GM19438 (cell line): ENCODE measurements at regions not wholly inside any gene's neighbourhood (a gene's known extent, or its start where the extent isn't known, plus 50 kb on each side); places are given as distances from the start of the nearest gene placed in this dataset.

Source experiments
- ATAC-seq: cut with Tn5 transposase; IDR thresholded peaks from one replicate; pipeline ENCODE4 v1.9.1; 2021; ENCODE audit warnings: low read depth; ENCODE audit not compliant: unreplicated experiment

DNA sequence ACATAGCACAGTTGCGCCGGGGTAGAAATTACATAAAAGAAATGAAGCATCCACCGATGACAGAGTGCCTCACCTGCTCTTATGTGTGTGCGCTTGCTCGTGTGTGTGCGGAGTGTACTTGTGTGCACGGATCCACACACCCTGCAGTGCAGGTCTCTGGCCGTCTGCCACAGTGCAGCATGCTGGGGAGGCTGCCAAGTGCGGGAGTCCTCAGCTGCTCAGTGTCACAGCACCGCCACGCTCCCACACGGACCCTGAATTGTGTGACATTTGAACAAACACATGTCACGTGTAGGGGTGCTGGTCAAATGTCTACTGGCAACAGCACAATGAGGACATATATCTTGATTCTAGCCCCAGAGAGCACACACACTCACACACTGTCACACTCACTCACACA is 243.0 kb upstream of the MYOCD start:
- no peak for ATAC-seq

- ATAC-seq, result no peak
Measured at GRCh38 chr17:12423337-12423736, 242.4 kb upstream of the MYOCD start.

DNA sequence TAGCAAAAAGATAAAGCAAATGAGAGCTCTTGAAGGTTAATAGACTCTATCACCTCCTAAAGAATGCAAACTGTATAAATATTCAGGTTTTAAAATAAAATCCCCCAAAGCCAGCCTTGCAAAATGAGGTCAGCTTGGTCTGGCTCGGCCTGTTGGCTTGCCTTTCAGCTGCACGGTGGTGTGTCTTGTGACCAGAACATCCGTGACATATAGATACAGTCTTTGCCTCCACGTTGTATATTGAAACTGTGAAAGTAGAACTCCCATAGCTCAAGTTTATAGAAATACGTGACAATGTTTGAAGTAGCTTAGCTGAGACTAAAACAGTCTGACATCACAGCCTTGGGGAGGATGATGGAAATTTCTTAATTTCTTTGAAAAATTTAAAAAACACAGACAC is 236.6 kb upstream of the MYOCD start:
- ATAC-seq, result no peak

DNA sequence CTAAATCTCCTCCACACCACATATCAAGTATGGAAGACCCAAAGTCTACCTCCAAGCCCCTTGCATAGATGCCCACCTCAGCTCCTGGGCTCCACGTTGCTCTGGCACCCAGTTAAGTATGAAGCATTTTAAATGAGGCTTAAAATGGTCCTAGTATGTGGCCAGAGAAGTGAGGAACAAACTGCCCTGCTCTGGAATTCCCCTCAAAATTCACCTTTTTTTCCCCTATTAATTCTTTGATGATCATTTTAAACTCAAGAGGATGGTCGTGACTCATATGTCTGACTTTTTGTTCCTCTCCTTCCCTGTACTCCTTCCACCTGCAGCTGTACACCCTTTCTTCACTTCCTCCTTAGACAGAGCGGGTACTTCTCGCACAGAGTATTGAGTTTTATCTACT is 234.5 kb upstream of the MYOCD start:
- peak; percentile 77 for ATAC-seq

DNA sequence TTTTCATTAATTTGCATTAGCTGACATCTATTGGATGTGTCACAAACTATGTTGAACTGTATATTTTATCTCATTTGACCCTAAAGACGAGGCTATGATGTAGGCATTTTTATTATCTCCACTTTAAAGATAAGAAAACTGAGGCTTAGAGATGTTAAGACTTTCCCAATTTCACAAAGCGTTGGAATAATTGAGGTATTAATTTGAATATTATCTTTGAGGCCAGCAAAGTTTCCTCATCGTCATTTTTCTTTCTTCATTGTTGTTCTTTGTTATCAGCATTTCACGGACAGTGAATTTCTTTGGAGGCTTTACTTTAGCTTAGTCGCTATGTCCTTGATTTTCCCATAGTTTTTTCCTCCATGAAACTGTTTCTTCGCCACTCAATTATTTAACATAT is 227.5 kb upstream of the MYOCD start:
- ATAC-seq, result no peak

DNA sequence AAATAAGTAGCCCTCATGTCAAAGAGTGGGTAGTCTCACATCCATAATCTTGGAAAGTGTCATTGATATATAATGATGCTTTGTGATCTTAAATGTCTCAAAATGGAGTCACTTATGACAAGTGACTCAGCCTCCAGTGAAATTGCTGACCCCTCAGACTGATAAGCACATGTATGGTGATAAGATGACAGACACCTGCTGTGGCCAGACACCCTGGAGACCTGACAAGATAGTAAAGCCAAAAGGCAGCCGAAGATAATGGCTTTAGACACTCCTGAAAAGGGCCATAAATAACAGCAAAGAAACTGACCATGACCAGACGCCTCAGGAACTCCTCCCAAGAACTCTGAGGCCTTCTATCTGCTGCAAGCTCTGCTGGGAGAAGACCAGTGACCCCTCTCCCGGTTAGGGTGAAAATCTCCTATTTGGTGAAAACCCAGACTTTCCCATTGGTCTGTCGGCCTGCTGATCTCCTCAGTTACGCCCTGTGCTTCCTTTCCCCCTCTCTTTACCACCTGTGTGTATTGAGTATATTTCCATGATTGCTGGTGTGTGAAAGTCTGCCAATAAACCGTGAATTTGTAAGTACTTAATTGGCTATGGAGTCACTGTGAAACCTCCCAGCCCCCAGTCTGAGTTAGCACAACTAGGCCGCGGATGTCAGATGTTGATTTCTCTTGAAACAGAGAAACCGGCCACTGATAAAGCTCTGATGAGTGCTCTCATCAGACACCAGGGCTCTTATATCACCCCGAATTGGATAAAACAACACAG is 226.7 kb upstream of the MYOCD start:
- no peak for ATAC-seq

GRCh38 chr17:12445331-12445730 is 220.4 kb upstream of the MYOCD start:
- no peak for ATAC-seq

DNA sequence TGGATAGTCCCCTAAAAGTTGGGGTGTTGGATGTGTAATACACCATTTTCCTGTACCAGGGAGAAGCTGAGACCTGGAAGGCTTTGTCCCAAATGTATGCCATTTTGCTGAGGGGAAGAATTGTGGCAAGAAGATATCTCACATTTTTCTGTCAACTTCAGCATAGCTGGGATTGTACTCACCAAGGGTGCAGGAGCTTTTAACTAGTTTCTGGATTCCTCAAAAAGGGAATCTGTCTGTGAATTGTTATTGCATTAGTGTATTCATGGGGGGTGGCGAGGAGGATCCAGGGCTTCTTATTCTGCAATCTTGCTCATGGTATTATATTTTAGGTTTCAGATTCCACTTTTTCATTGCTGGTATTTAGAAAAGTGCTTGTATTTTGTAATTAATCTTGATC is 208.2 kb upstream of the MYOCD start:
- ATAC-seq, result no peak

DNA sequence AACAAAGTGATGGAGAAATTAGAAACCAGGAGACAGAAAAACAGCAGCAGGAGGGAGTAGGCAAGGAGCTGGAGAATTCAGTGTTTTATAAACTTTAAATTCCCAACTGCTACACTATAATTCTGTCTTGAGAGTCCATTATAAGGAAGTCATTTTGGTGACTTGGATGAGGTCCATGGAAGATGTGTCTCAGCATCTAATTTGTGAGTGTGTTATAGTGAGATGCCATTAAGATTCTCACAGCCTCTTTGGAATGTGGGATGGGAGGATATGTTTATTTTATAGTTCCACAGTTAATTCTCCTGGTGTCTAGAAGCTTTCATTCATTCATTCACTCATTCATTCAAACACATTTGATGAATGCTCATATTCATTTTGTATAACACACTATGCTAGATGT is 206.0 kb upstream of the MYOCD start:
- ATAC-seq, result no peak

DNA sequence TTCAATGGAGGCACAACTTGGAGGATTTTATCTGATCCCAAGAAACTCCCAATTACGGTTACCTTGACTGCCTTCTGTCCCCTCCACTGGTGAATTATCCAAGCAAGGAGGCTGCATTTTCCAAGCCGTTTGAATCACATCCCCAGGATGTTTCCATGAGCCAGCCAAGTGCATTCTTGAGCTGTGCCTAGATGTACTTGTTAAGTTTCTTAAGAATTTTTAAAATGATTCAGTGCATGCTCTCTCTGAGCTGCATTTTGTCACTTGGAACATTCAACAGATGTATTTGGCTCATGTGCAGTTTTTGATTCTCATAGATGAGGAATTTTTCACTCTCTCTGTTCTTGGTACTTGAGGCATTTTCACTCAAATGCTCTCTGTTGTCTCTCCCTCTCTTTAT is 202.6 kb upstream of the MYOCD start:
- ATAC-seq, result no peak

DNA sequence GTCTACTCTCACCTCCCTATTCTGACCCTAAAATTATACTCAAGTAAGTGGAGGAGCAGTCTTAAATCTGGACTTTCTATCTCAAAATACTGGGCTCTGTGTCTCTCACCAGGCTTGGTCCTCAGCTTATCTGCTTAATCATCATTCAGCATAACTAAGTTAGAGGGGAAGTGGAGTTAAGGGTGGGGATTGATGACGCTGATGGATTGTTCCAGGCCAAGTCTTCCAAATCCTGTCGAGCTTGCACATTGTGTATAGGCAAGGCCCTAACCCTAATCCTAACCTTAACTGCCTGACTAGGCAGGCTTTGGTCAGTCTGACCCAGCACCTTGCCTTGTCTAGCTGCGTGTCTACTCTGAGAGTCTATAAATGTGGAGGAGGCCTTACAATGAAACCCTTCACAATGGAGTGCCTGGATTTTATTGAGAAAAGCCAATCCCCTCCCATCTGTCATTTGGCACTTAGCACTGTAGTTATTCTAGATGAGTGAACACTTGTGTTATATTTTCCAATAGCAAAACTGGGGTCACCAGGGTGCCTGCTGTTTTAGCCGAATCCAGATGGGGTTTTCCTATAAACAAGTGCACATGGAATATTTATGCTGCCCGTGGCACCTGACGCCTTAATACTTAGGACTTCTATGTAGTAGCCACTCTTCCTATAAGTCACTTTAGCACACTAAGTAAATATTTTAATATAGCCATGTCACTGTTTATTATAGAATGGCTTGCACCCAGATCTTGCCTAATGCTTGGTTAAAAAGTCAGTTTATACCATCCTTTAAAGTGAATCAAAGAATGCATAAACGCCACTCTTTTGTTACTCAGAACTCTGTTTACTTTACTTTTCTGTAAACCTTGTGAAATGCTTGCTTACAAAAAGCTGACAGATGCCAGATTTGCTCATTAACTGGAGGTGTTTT is 193.2 kb upstream of the MYOCD start:
- ATAC-seq, result no peak

GRCh38 chr17:12478311-12478710 is 187.4 kb upstream of the MYOCD start:
- no peak for ATAC-seq

DNA sequence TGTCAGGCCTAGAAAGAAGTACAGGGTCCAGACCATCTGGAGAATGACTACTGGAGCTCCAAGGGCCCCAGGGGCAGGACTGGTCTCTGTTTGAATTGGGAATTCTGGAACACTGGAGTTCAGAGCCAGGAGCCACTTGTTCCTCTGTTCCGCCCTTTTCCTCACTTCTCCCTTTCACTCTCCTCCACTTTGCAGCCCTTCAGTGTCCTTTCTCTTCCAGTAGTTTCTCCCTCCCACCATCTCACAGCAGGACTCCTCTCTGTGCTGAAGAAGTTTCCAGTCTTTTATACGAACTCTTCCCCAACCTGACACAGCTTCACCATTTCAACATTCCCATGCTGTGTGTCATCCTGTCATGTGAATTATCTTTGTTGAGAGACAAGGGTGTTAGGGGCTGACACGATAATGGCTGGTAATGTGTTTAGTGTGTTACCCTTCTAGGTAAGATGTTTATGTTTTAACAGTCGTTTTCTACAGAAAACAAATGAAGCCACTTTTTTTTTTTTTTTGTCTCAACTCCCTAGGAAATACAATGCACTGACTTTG is 180.3 kb upstream of the MYOCD start:
- no peak for ATAC-seq

DNA sequence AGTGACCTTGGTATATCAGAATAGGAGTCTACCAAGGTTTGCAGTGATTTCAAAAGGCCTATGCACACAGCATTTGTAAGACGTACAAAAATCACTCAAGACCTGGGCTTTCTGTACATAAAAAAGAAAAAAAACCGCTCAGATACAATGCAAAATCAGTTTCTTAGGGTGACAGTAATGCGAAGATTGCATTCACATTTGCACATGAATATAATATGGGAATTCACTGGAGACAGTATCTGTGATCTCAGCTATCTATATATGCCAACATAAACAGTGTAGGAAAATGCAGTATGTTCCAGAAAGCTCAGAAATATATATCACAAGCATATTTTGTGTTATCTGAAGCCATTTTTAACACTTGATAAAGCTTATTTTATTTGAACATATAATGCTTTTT is 176.4 kb upstream of the MYOCD start:
- ATAC-seq, result no peak

DNA sequence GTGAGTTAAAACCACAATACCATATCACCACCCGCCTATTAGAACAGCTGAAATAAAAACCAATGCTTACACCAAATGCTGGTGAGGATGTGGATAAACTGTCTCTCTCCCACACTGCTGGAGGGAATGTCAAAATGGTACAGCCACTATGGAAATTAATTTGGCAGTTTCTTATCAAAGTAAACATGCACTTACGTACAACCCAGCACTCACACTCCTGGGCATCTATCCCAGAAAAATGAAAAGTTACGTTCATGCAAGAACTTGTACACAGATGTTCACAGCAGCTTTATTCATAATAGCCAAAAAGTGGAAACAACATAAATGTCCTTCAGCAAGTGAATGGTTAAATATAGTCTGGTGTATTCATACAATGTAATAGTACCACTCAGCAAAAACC is 173.2 kb upstream of the MYOCD start:
- no peak for ATAC-seq

DNA sequence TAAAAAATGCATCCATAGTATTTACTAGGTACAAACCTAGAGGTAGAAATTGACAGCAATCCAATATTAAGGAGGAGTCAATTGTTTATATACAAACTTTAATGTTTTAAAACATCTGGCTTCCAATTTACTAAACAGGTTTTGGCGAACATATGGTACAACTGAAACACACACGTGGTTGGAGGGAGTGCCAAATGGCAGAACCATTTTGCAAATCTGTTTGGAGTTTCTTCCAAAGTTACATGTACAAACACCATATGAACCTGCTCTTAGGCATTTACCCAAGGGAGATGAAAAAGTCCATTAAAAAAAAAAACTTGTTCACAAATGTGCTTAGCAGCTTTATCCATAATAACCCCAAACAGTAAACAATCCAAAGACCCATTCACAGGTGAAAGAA is 159.8 kb upstream of the MYOCD start:
- ATAC-seq, result no peak

DNA sequence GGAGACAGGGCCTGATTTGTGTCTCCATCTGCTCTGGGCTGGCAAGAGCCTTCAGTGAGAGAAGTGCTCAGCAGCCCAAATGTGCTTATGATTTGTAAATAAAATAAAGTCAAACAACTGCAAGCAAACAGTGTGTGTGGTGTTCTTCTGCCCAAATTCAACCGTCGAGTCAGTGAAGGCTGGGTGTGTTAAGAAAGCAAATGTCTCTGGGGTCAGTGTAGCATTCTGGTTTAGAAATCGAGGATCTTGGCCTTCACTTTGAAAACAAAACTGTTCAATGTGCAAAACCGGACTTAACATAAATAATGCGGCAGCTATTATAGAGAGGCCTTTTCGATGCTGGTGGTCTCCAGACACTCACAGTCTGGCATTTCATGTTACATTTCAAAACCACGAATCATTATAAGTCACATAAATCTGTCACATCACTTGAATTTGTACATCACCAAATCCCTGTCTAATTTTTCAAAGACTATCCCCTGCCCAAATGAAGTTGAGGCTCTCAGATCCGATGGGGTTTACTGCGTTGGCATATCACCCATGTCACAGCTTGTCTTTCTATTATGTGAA is 158.6 kb upstream of the MYOCD start:
- ATAC-seq, result no peak

DNA sequence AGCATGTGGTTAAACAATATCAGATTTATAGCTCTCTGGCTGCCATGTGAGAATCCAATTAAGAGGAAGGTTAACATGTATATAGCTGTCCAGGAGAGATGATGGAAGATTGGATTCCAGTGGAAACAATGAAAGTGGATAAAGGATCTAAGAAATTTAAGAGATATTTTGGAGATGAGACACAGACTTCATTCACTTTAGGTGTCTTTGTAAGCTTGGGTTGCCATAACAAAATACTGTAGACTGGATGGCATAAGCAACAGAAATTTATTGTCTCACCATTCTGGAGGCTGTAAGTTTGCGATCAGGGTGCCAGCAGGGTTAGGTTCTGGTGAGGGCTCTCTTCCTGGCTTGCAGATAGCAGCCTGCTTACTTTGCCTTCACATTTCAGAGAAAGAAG is 155.9 kb upstream of the MYOCD start:
- no peak for ATAC-seq

DNA sequence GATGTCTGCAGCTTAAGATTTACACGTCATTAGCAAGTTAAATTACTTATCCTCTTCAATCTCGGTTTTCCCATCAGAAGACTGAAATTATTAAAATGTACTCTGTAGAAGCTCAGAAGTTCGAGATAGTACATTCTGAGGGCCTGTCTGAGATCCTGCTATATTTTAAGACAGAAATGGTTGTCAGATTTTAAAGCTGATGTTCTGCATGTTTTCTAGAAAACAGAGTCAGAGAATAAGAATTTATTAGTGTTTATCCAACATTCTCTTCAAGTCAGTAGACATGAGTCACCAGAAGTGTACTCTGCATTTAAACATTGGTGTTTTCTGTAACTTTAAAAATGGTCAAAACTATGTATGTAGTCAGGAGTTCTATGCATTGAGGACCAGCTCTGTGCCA is 155.2 kb upstream of the MYOCD start:
- no peak for ATAC-seq

GRCh38 chr17:12512694-12513355 is 152.9 kb upstream of the MYOCD start:
- no peak for ATAC-seq

- no peak for ATAC-seq
Measured at GRCh38 chr17:12514596-12514995, 151.1 kb upstream of the MYOCD start.
